Suprapubic skin (tissue), 3 donors: ENCODE measurements at regions not wholly inside any gene's neighbourhood (a gene's known extent, or its start where the extent isn't known, plus 50 kb on each side); places are given as distances from the start of the nearest gene placed in this dataset.

Experiments
- POLR2AphosphoS5 ChIP-seq, 3 donors: sonication (generic); formaldehyde crosslinking; IDR thresholded peaks; one replicate each; pipeline ENCODE4 v1.6.1; 2017; ENCODE audit warnings: antibody characterized with exemption in 3 of 3
- TF ChIP-seq, protein P1 (sequence below), 2 donors: fragments of 200-600 bp in 1 of 2; fragments of 450-650 bp in 1 of 2; sonication (generic) in 1 of 2; IDR thresholded peaks; one replicate each; pipeline ENCODE4 v1.5.1; 2016 to 2019; ENCODE audit warnings: antibody characterized with exemption in 2 of 2, mild to moderate bottlenecking in 1 of 2, moderate library complexity in 1 of 2

DNA sequence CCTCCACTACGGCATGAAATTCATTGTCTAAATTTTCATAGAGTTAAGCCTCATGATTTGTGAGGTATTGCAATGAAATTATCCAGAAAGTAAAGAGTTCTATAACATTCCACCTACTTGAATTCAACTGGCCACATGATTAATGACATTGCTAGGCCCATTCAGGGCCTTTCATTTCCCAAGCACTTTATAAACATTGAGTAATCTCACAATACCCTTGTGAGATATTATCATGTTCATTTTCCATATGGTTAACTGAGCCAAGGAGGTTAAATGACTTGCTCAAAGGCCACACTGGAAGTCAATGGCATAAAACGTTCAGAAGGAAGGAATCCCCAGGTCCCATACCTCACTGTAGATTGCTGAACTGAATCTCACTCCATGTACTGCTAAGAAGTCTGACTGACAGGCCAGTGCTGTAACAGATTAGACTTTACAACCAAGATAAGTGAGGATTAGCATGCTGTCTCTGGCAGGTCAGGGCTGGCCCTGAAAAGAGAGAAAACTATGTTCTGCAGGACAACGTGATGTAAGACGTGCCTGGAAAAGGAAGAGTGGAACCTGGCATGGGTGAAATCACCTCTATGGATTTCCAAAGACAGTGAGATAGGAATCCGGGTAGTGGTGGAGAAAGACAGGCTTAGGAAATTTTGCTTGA is 75.9 kb upstream of the SPACA1 start:
- TF ChIP-seq, protein P1, sequence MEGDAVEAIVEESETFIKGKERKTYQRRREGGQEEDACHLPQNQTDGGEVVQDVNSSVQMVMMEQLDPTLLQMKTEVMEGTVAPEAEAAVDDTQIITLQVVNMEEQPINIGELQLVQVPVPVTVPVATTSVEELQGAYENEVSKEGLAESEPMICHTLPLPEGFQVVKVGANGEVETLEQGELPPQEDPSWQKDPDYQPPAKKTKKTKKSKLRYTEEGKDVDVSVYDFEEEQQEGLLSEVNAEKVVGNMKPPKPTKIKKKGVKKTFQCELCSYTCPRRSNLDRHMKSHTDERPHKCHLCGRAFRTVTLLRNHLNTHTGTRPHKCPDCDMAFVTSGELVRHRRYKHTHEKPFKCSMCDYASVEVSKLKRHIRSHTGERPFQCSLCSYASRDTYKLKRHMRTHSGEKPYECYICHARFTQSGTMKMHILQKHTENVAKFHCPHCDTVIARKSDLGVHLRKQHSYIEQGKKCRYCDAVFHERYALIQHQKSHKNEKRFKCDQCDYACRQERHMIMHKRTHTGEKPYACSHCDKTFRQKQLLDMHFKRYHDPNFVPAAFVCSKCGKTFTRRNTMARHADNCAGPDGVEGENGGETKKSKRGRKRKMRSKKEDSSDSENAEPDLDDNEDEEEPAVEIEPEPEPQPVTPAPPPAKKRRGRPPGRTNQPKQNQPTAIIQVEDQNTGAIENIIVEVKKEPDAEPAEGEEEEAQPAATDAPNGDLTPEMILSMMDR (IDR thresholded peaks at IDR 0.05), result no peak
- no peak for TF ChIP-seq POLR2AphosphoS5 (IDR thresholded peaks at IDR 0.05)
